ENCODE measurements at regions not wholly inside any gene's neighbourhood (a gene's known extent, or its start where the extent isn't known, plus 50 kb on each side); places are given as distances from the start of the nearest gene placed in this dataset.
"Not testable (repeated sequence)": the region's sequence is repeated elsewhere in the genome, so short reads cannot be mapped to it uniquely, and the experiment has no call there.

- FAIRE-seq = not testable (repeated sequence)
These were observed 284.5 kb upstream of the KLF4 start for GRCh38 chr9:107774099-107774498.

GRCh38 chr9:107772988-107773387 is 283.4 kb upstream of the KLF4 start:
- no peak for FAIRE-seq
- DNase-seq (ENCODE audit: low spot score) = no peak

More at GRCh38 chr9:107774099-107774498, 284.5 kb upstream of the KLF4 start:
- not testable (repeated sequence) for DNase-seq (ENCODE audit: low spot score)

GRCh38 chr9:107770716-107771115 is 281.1 kb upstream of the KLF4 start:
- FAIRE-seq = no peak

GRCh38 chr9:107768224-107768623 is 278.7 kb upstream of the KLF4 start:
- FAIRE-seq (no peak), DNase-seq (ENCODE audit: low spot score) (no peak)

More at GRCh38 chr9:107770716-107771115, 281.1 kb upstream of the KLF4 start:
- DNase-seq (ENCODE audit: low spot score) = no peak

GRCh38 chr9:107767711-107768110 is 278.1 kb upstream of the KLF4 start:
- FAIRE-seq (no peak), DNase-seq (ENCODE audit: low spot score) (no peak)

- DNase-seq (ENCODE audit: low spot score) = not testable (repeated sequence)
These were observed 273.9 kb upstream of the KLF4 start for GRCh38 chr9:107763469-107763868.

GRCh38 chr9:107761307-107761706 is 271.7 kb upstream of the KLF4 start:
- DNase-seq (ENCODE audit: low spot score) (no peak), FAIRE-seq (no peak)

More at GRCh38 chr9:107763469-107763868, 273.9 kb upstream of the KLF4 start:
- not testable (repeated sequence) for FAIRE-seq

- FAIRE-seq = no peak
- DNase-seq (ENCODE audit: low spot score) = no peak
These were observed 271.1 kb upstream of the KLF4 start for GRCh38 chr9:107760469-107761242.

- DNase-seq (ENCODE audit: low spot score) = no peak
- no peak for FAIRE-seq
These were observed 270.2 kb upstream of the KLF4 start for GRCh38 chr9:107759823-107760166.

GRCh38 chr9:107759009-107759822 is 269.6 kb upstream of the KLF4 start:
- FAIRE-seq = no peak
- DNase-seq (ENCODE audit: low spot score) = no peak

- DNase-seq (ENCODE audit: low spot score) (no peak), FAIRE-seq (no peak)
These were observed 266.5 kb upstream of the KLF4 start for GRCh38 chr9:107756091-107756490.

- FAIRE-seq = no peak
- DNase-seq (ENCODE audit: low spot score) = peak; percentile 83
These were observed 265.7 kb upstream of the KLF4 start for GRCh38 chr9:107755246-107755645.

GRCh38 chr9:107751567-107752210 is 262.1 kb upstream of the KLF4 start:
- DNase-seq (ENCODE audit: low spot score) (peak; percentile 35), FAIRE-seq (no peak)

GRCh38 chr9:107750741-107751566 is 261.4 kb upstream of the KLF4 start:
- DNase-seq (ENCODE audit: low spot score) = peak; percentile 82
- FAIRE-seq = no peak

- FAIRE-seq (peak; percentile 5), DNase-seq (ENCODE audit: low spot score) (peak; percentile 80)
These were observed 260.3 kb upstream of the KLF4 start for GRCh38 chr9:107749787-107750444.

- FAIRE-seq (no peak), DNase-seq (ENCODE audit: low spot score) (no peak)
These were observed 255.3 kb upstream of the KLF4 start for GRCh38 chr9:107744873-107745272.

GRCh38 chr9:107742531-107743309 is 253.2 kb upstream of the KLF4 start:
- DNase-seq (ENCODE audit: low spot score) (no peak), FAIRE-seq (no peak)

GRCh38 chr9:107740088-107740980 is 250.8 kb upstream of the KLF4 start:
- FAIRE-seq (no peak), DNase-seq (ENCODE audit: low spot score) (no peak)

GRCh38 chr9:107739601-107740082 is 250.1 kb upstream of the KLF4 start:
- no peak for FAIRE-seq
- no peak for DNase-seq (ENCODE audit: low spot score)

All from urothelium cell line (cell line).